ENCODE measurements at regions not wholly inside any gene's neighbourhood (a gene's known extent, or its start where the extent isn't known, plus 50 kb on each side); places are given as distances from the start of the nearest gene placed in this dataset.

- DNase-seq: no peak
- no peaks in the 10 kb centered on the region for H3K9me2 ChIP-seq (replicated peaks; ENCODE audit: insufficient read depth, low read length)
- no peak overlapping the region for H3K4me2 ChIP-seq (ENCODE audit: low read depth, low read length)
Measured at GRCh38 chr4:180330521-180330920, 1912.7 kb upstream of the TENM3 start.

GRCh38 chr4:180333162-180333561 lies 1910.0 kb upstream of the TENM3 start:
- H3K27me3 ChIP-seq (replicated peaks; ENCODE audit: insufficient read depth, low read length): no peaks in the 10 kb centered on the region
- H3K4me3 ChIP-seq (ENCODE audit: low read length): no peak overlapping the region
- no peaks in the 10 kb centered on the region for H4K20me1 ChIP-seq (ENCODE audit: insufficient read depth, low read length)
- no peak overlapping the region for H2AFZ ChIP-seq (ENCODE audit: low read length)
- TF ChIP-seq EZH2phosphoT487 (IDR thresholded peaks at IDR 0.05; ENCODE audit: low read length) (no peak), EZH2 (optimal IDR thresholded peaks at IDR 0.05; ENCODE audit: low read depth, low read length) (no peak), CTCF (IDR thresholded peaks at IDR 0.05; ENCODE audit: low read length) (no peak)
- DNase-seq: no peak
- no peaks in the 10 kb centered on the region for H3K79me2 ChIP-seq (ENCODE audit: low read length)
- H3K9ac ChIP-seq (ENCODE audit: low read length): no peak overlapping the region
- no peaks in the 10 kb centered on the region for H3K9me2 ChIP-seq (replicated peaks; ENCODE audit: insufficient read depth, low read length)
- no peaks in the 10 kb centered on the region for H3F3A ChIP-seq (ENCODE audit: insufficient read depth, low read length)
- no peak overlapping the region for H3K27ac ChIP-seq (ENCODE audit: low read length)
- H3K9me3 ChIP-seq (replicated peaks; ENCODE audit: insufficient read depth, low read length): no peaks in the 10 kb centered on the region
- H3K4me1 ChIP-seq (ENCODE audit: low read length): no peaks in the 10 kb centered on the region
- H3K4me2 ChIP-seq (ENCODE audit: low read depth, low read length): no peak overlapping the region
- no peaks in the 10 kb centered on the region for H3K36me3 ChIP-seq (replicated peaks; ENCODE audit: insufficient read depth, low read length)

More at GRCh38 chr4:180330521-180330920, 1912.7 kb upstream of the TENM3 start:
- H3K36me3 ChIP-seq (replicated peaks; ENCODE audit: insufficient read depth, low read length): no peaks in the 10 kb centered on the region
- H3K4me1 ChIP-seq (ENCODE audit: low read length): no peaks in the 10 kb centered on the region
- TF ChIP-seq EZH2phosphoT487 (IDR thresholded peaks at IDR 0.05; ENCODE audit: low read length): no peak
- TF ChIP-seq CTCF (IDR thresholded peaks at IDR 0.05; ENCODE audit: low read length): no peak
- TF ChIP-seq EZH2 (optimal IDR thresholded peaks at IDR 0.05; ENCODE audit: low read depth, low read length): no peak
- H3K79me2 ChIP-seq (ENCODE audit: low read length): no peaks in the 10 kb centered on the region
- H2AFZ ChIP-seq (ENCODE audit: low read length): no peak overlapping the region
- no peaks in the 10 kb centered on the region for H3K9me3 ChIP-seq (replicated peaks; ENCODE audit: insufficient read depth, low read length)
- H3K27me3 ChIP-seq (replicated peaks; ENCODE audit: insufficient read depth, low read length): no peaks in the 10 kb centered on the region
- no peak overlapping the region for H3K4me3 ChIP-seq (ENCODE audit: low read length)
- H4K20me1 ChIP-seq (ENCODE audit: insufficient read depth, low read length): no peaks in the 10 kb centered on the region
- H3K9ac ChIP-seq (ENCODE audit: low read length): no peak overlapping the region
- no peaks in the 10 kb centered on the region for H3F3A ChIP-seq (ENCODE audit: insufficient read depth, low read length)
- H3K27ac ChIP-seq (ENCODE audit: low read length): no peak overlapping the region

- Histone ChIP-seq H3F3A (ENCODE audit: insufficient read depth, low read length) (no peaks in the 10 kb centered on the region), H3K9me2 (replicated peaks; ENCODE audit: insufficient read depth, low read length) (no peaks in the 10 kb centered on the region), H3K79me2 (ENCODE audit: low read length) (no peaks in the 10 kb centered on the region), H4K20me1 (ENCODE audit: insufficient read depth, low read length) (no peaks in the 10 kb centered on the region), H3K4me2 (ENCODE audit: low read depth, low read length) (no peak overlapping the region), H3K9ac (ENCODE audit: low read length) (no peak overlapping the region), H3K4me3 (ENCODE audit: low read length) (no peak overlapping the region), H3K27ac (ENCODE audit: low read length) (no peak overlapping the region), H3K9me3 (replicated peaks; ENCODE audit: insufficient read depth, low read length) (no peaks in the 10 kb centered on the region), H3K36me3 (replicated peaks; ENCODE audit: insufficient read depth, low read length) (no peaks in the 10 kb centered on the region), H2AFZ (ENCODE audit: low read length) (no peak overlapping the region), H3K27me3 (replicated peaks; ENCODE audit: insufficient read depth, low read length) (no peaks in the 10 kb centered on the region), H3K4me1 (ENCODE audit: low read length) (no peaks in the 10 kb centered on the region)
- DNase-seq: no peak
- TF ChIP-seq EZH2phosphoT487 (IDR thresholded peaks at IDR 0.05; ENCODE audit: low read length) (no peak), CTCF (IDR thresholded peaks at IDR 0.05; ENCODE audit: low read length) (no peak), EZH2 (optimal IDR thresholded peaks at IDR 0.05; ENCODE audit: low read depth, low read length) (no peak)
Measured at GRCh38 chr4:180335566-180335965, 1907.6 kb upstream of the TENM3 start.

Measured in MM.1S (cell line).